ENCODE measurements at regions not wholly inside any gene's neighbourhood (a gene's known extent, or its start where the extent isn't known, plus 50 kb on each side); places are given as distances from the start of the nearest gene placed in this dataset.
A peak's percentile ranks its signal among the peaks of the same experiment; 100 is the strongest.
"Not testable (repeated sequence)": the region's sequence is repeated elsewhere in the genome, so short reads cannot be mapped to it uniquely, and the experiment has no call there.

GRCh38 chr18:22702806-22703205, 230.3 kb upstream of the RBBP8 start:
- Histone ChIP-seq H3K36me3 (no peaks in the 10 kb centered on the region), H3K4me3 (no peak overlapping the region), H3K27me3 (replicated peaks; ENCODE audit: insufficient read depth) (no peaks in the 10 kb centered on the region), H3K9me3 (no peaks in the 10 kb centered on the region), H3K27ac (no peak overlapping the region), H3K4me1 (replicated peaks) (no peaks in the 10 kb centered on the region)
- WGBS, result 83% methylated on average over 3 of the region's 3 CpGs
- intact Hi-C loops (cut with DNase I), result no loop called here
- TF ChIP-seq CTCF (IDR thresholded peaks at IDR 0.05) (no peak), POLR2AphosphoS5 (IDR thresholded peaks at IDR 0.05) (no peak), POLR2A (IDR thresholded peaks at IDR 0.05) (no peak)
- no peak for DNase-seq (ENCODE audit: low spot score)

GRCh38 chr18:22703883-22704585, 229.1 kb upstream of the RBBP8 start:
- WGBS, result 61% methylated on average over 9 of the region's 9 CpGs
- no peak overlapping the region for H3K4me3 ChIP-seq
- no peak for DNase-seq (ENCODE audit: low spot score)
- H3K36me3 ChIP-seq, result no peaks in the 10 kb centered on the region
- TF ChIP-seq POLR2A (IDR thresholded peaks at IDR 0.05) (no peak), POLR2AphosphoS5 (IDR thresholded peaks at IDR 0.05) (peak; percentile 12), CTCF (IDR thresholded peaks at IDR 0.05) (peak; percentile 12 to 57 (median 52))
- H3K27me3 ChIP-seq (replicated peaks; ENCODE audit: insufficient read depth), result no peaks in the 10 kb centered on the region
- H3K9me3 ChIP-seq, result no peaks in the 10 kb centered on the region
- no peaks in the 10 kb centered on the region for H3K4me1 ChIP-seq (replicated peaks)
- no peak overlapping the region for H3K27ac ChIP-seq
- intact Hi-C loops (cut with DNase I), result no loop called here

- Histone ChIP-seq H3K4me3 (no peak overlapping the region), H3K36me3 (no peaks in the 10 kb centered on the region), H3K27ac (no peak overlapping the region), H3K4me1 (replicated peaks) (no peaks in the 10 kb centered on the region), H3K9me3 (no peaks in the 10 kb centered on the region), H3K27me3 (replicated peaks; ENCODE audit: insufficient read depth) (no peaks in the 10 kb centered on the region)
- WGBS, result 98% methylated on average over 1 of the region's 1 CpG
- intact Hi-C loops (cut with DNase I), result no loop called here
- TF ChIP-seq CTCF (IDR thresholded peaks at IDR 0.05), result no peak
- no peak for TF ChIP-seq POLR2AphosphoS5 (IDR thresholded peaks at IDR 0.05)
- no peak for TF ChIP-seq POLR2A (IDR thresholded peaks at IDR 0.05)
- DNase-seq (ENCODE audit: low spot score), result no peak
These were observed 228.6 kb upstream of the RBBP8 start for GRCh38 chr18:22704586-22704918.

- Histone ChIP-seq H3K27me3 (replicated peaks; ENCODE audit: insufficient read depth) (no peaks in the 10 kb centered on the region), H3K9me3 (no peaks in the 10 kb centered on the region), H3K36me3 (no peaks in the 10 kb centered on the region), H3K4me1 (replicated peaks) (no peaks in the 10 kb centered on the region), H3K27ac (no peak overlapping the region), H3K4me3 (no peak overlapping the region)
- 89% methylated on average over 1 of the region's 1 CpG for WGBS
- no peak for DNase-seq (ENCODE audit: low spot score)
- TF ChIP-seq CTCF (IDR thresholded peaks at IDR 0.05), result no peak
- no peak for TF ChIP-seq POLR2AphosphoS5 (IDR thresholded peaks at IDR 0.05)
- TF ChIP-seq POLR2A (IDR thresholded peaks at IDR 0.05), result no peak
- intact Hi-C loops (cut with DNase I), result no loop called here
These were observed 227.8 kb upstream of the RBBP8 start for GRCh38 chr18:22705328-22705727.

GRCh38 chr18:22706025-22706424, 227.1 kb upstream of the RBBP8 start:
- H3K27ac ChIP-seq; H3K36me3 ChIP-seq; H3K9me3 ChIP-seq; H3K4me1 ChIP-seq (replicated peaks); DNase-seq (ENCODE audit: low spot score); H3K27me3 ChIP-seq (replicated peaks; ENCODE audit: insufficient read depth); H3K4me3 ChIP-seq; intact Hi-C loops (cut with DNase I): not testable (repeated sequence)
- 93% methylated on average over 3 of the region's 3 CpGs for WGBS

Data from prostate gland (tissue), 2 donors.